Bronchial epithelial cell (primary cell): ENCODE measurements at regions not wholly inside any gene's neighbourhood (a gene's known extent, or its start where the extent isn't known, plus 50 kb on each side); places are given as distances from the start of the nearest gene placed in this dataset.

Experiments
- DNase-seq: peaks from one replicate; pipeline ENCODE4 v3.0.0-alpha.2; 2010; ENCODE audit warnings: low read depth
- FAIRE-seq: peaks from 2 replicates; lab custom pipeline; 2011; peaks lifted over from hg19 to GRCh38; lab: Jason Lieb, UNC
- H3K27me3 ChIP-seq: 2 replicates; pipeline ENCODE4 v1.5.1; 2011; ENCODE audit warnings: low read length; ENCODE audit not compliant: control insufficient read depth, insufficient read depth
- H3K36me3 ChIP-seq: 2 replicates; pipeline ENCODE4 v1.5.1; 2011; ENCODE audit warnings: low read length; ENCODE audit not compliant: control insufficient read depth, insufficient read depth
- H3K4me3 ChIP-seq: 2 replicates; pipeline ENCODE4 v1.5.1; 2011; ENCODE audit warnings: mild to moderate bottlenecking, low read depth, low read length, control low read depth
- CTCF ChIP-seq: IDR thresholded peaks from 2 replicates; pipeline ENCODE4 v1.5.1; 2011; ENCODE audit warnings: mild to moderate bottlenecking, moderate library complexity, low read length, control low read depth, inconsistent platforms; ENCODE audit not compliant: insufficient read depth, severe bottlenecking

- no peak for TF ChIP-seq CTCF
- no peaks in the 10 kb centered on the region for H3K27me3 ChIP-seq
- H3K36me3 ChIP-seq = no peaks in the 10 kb centered on the region
- DNase-seq = no peak
- no peak for FAIRE-seq
- H3K4me3 ChIP-seq = no peak overlapping the region
Observed at GRCh38 chr13:26471807-26472206, 85.7 kb upstream of the WASF3 start.

GRCh38 chr13:26473571-26474230 is 83.8 kb upstream of the WASF3 start:
- no peak overlapping the region for H3K4me3 ChIP-seq
- DNase-seq = no peak

GRCh38 chr13:26474286-26474685 is 83.2 kb upstream of the WASF3 start:
- FAIRE-seq = no peak
- DNase-seq = no peak

More at GRCh38 chr13:26473571-26474230, 83.8 kb upstream of the WASF3 start:
- Histone ChIP-seq H3K27me3 (no peaks in the 10 kb centered on the region), H3K36me3 (no peaks in the 10 kb centered on the region)
- FAIRE-seq = no peak
- TF ChIP-seq CTCF = no peak

GRCh38 chr13:26475176-26476110 is 82.0 kb upstream of the WASF3 start:
- Histone ChIP-seq H3K4me3 (no peak overlapping the region), H3K36me3 (no peaks in the 10 kb centered on the region), H3K27me3 (no peaks in the 10 kb centered on the region)
- DNase-seq (no peak), FAIRE-seq (no peak)
- TF ChIP-seq CTCF = no peak

More at GRCh38 chr13:26474286-26474685, 83.2 kb upstream of the WASF3 start:
- Histone ChIP-seq H3K27me3 (no peaks in the 10 kb centered on the region), H3K4me3 (no peak overlapping the region), H3K36me3 (no peaks in the 10 kb centered on the region)
- no peak for TF ChIP-seq CTCF

- TF ChIP-seq CTCF = no peak
- Histone ChIP-seq H3K27me3 (no peaks in the 10 kb centered on the region), H3K4me3 (no peak overlapping the region), H3K36me3 (no peaks in the 10 kb centered on the region)
- FAIRE-seq = no peak
- DNase-seq = no peak
Observed at GRCh38 chr13:26476111-26476781, 81.2 kb upstream of the WASF3 start.
